OCI-LY7 (cell line): ENCODE measurements at regions not wholly inside any gene's neighbourhood (a gene's known extent, or its start where the extent isn't known, plus 50 kb on each side); places are given as distances from the start of the nearest gene placed in this dataset.

Experiments used
- BruUV-seq: library from RNA; stranded (reverse); fragments of 400-500 nt; replicated peaks from 2 replicates; lab custom pipeline; 2021; lab: Mats Ljungman, UMichigan
- CTCF ChIA-PET: fragments of 300-600 bp; sonication (Branson Sonifier 250); formaldehyde crosslinking; loops from one replicate; lab custom pipeline; 2022; ENCODE audit warnings: antibody characterized with exemption; ENCODE audit not compliant: unreplicated experiment; lab: Charles Lee
- POLR2A ChIA-PET: fragments of 300-600 bp; sonication (Branson Sonifier 250); formaldehyde crosslinking; loops from one replicate; lab custom pipeline; 2022; ENCODE audit warnings: antibody characterized with exemption; lab: Charles Lee
- DNase-seq: peaks from one replicate; pipeline ENCODE4 v3.0.0-alpha.2; 2015; ENCODE audit warnings: low spot score
- H2AFZ ChIP-seq: fragments of 200-600 bp; sonication (generic), shearing (Covaris generic); 2 replicates; pipeline ENCODE4 v1.6.1; 2014; ENCODE audit warnings: mild to moderate bottlenecking, antibody characterized with exemption, low read length, moderate library complexity
- H3K27ac ChIP-seq: fragments of 200-600 bp; sonication (generic); 2 replicates; pipeline ENCODE4 v1.5.1; 2014; ENCODE audit warnings: mixed run types, low read depth, mild to moderate bottlenecking, moderate library complexity, low read length, inconsistent platforms; ENCODE audit not compliant: poor library complexity, severe bottlenecking
- H3K36me3 ChIP-seq: fragments of 200-600 bp; sonication (generic); 2 replicates; pipeline ENCODE4 v1.6.1; 2014; ENCODE audit warnings: mild to moderate bottlenecking, antibody characterized with exemption, low read length, moderate library complexity, mixed read lengths; ENCODE audit not compliant: insufficient read depth
- H3K4me1 ChIP-seq: fragments of 200-600 bp; sonication (generic); 2 replicates; pipeline ENCODE4 v1.5.1; 2014; ENCODE audit warnings: mild to moderate bottlenecking, low read length; ENCODE audit not compliant: insufficient read depth, poor library complexity, severe bottlenecking
- H3K4me2 ChIP-seq: fragments of 200-600 bp; sonication (generic); 2 replicates; pipeline ENCODE4 v1.6.1; 2014; ENCODE audit warnings: mild to moderate bottlenecking, low read length
- H3K4me3 ChIP-seq: fragments of 200-600 bp; sonication (generic); 2 replicates; pipeline ENCODE4 v1.5.1; 2014; ENCODE audit warnings: mild to moderate bottlenecking, low read depth, low read length; ENCODE audit not compliant: poor library complexity, severe bottlenecking
- H3K79me2 ChIP-seq: fragments of 200-600 bp; sonication (generic); 2 replicates; pipeline ENCODE4 v1.6.1; 2016; ENCODE audit warnings: low read depth, mild to moderate bottlenecking, low read length, moderate library complexity, mixed read lengths; ENCODE audit not compliant: insufficient read depth
- H3K9me2 ChIP-seq: fragments of 200-600 bp; sonication (generic); 2 replicates; pipeline ENCODE4 v1.6.1; 2016; ENCODE audit warnings: mild to moderate bottlenecking, low read length, mixed read lengths; ENCODE audit not compliant: insufficient read depth
- H3K9me3 ChIP-seq: fragments of 200-600 bp; sonication (generic); 2 replicates; pipeline ENCODE4 v1.6.1; 2014; ENCODE audit warnings: mild to moderate bottlenecking, mixed run types, low read length, mixed read lengths
- H4K20me1 ChIP-seq: fragments of 200-600 bp; sonication (generic); 2 replicates; pipeline ENCODE4 v1.6.1; 2014; ENCODE audit warnings: mild to moderate bottlenecking, antibody characterized with exemption, low read length, moderate library complexity, mixed read lengths; ENCODE audit not compliant: insufficient read depth
- CTCF ChIP-seq: fragments of 200-600 bp; sonication (generic); conservative IDR thresholded peaks from 2 replicates; pipeline ENCODE4 v1.5.1; 2014; ENCODE audit warnings: mild to moderate bottlenecking, antibody characterized with exemption, low read length, moderate library complexity, mixed read lengths
- EZH2phosphoT487 ChIP-seq: fragments of 200-600 bp; sonication (generic); IDR thresholded peaks from 2 replicates; pipeline ENCODE4 v1.6.1; 2018; ENCODE audit warnings: low read depth, borderline replicate concordance, mild to moderate bottlenecking, mixed run types, antibody characterized with exemption, low read length, moderate library complexity, mixed read lengths
- intact Hi-C: fragments of 100-400 bp; cut with micrococcal nuclease; formaldehyde crosslinking; loops from one replicate; pipeline ENCODE4 v1.10.0; 2022; ENCODE audit not compliant: unreplicated experiment

DNA sequence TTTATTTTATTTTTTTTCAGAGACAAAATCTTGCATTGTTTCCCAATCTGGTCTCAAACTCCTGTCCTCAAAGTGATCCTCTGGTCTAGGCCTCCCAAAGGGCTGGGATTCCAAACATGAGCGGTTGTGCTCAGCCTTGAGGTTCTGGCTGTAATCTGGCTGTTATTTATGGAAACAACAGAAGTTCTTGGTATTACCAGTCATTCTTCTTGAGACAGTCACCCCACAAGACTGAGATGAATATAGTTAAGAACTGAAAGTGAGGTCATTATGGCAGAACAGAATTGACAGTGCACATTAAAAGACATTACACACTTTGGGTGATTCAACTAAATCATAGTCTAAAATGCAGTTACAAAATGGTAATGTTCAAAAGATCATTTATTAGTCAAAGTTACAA is 719.5 kb downstream of the ZWINT start:
- Histone ChIP-seq H3K36me3 (no peaks in the 10 kb centered on the region), H3K4me2 (no peak overlapping the region), H4K20me1 (no peaks in the 10 kb centered on the region), H3K9me2 (no peaks in the 10 kb centered on the region), H3K79me2 (no peaks in the 10 kb centered on the region), H2AFZ (no peak overlapping the region), H3K4me3 (no peak overlapping the region), H3K27ac (no peak overlapping the region), H3K9me3 (no peaks in the 10 kb centered on the region), H3K4me1 (no peaks in the 10 kb centered on the region)
- DNase-seq: no peak
- no peak for TF ChIP-seq EZH2phosphoT487
- TF ChIP-seq CTCF: no peak
- CTCF ChIA-PET: no interaction called here
- intact Hi-C loops: no loop called here
- POLR2A ChIA-PET: no interaction called here
- no TSS peak for BruUV-seq

DNA sequence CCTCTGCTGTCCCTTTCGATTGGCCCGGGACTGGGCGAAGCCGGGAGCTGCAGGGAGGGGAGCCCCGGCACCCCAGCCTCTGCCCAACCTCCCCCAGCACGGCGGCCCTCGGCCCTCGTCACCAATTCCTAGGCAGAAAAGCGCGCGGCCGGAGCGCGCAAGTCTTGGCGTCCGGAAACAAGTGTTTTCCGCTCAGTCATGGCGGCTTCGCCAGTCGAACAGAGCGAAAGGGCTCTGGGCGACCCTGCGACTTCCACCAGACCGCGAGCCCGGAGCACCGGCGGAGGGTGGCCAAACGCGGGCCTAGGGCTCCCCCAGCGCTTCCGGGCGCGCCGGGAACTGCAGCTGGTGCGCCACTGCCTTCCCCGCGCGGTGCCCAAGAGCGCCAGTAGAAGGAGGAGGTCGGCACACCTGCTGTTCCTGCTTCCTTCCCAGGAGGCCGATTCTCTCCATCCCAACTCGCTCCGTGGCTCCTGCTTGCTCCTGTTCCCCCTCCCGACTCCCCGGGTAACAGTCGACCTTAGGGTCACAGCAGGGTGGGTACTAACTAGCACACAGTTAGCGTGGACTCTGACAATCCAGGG is 729.9 kb downstream of the ZWINT start:
- Histone ChIP-seq H3K27ac (no peak overlapping the region), H4K20me1 (no peaks in the 10 kb centered on the region), H3K79me2 (no peaks in the 10 kb centered on the region), H3K4me2 (no peak overlapping the region), H3K4me1 (no peaks in the 10 kb centered on the region), H3K36me3 (no peaks in the 10 kb centered on the region), H2AFZ (no peak overlapping the region), H3K9me3 (no peaks in the 10 kb centered on the region), H3K4me3 (no peak overlapping the region), H3K9me2 (no peaks in the 10 kb centered on the region)
- no TSS peak for BruUV-seq
- intact Hi-C loops: no loop called here
- no peak for TF ChIP-seq CTCF
- ChIA-PET CTCF (no interaction called here), POLR2A (no interaction called here)
- DNase-seq: no peak

DNA sequence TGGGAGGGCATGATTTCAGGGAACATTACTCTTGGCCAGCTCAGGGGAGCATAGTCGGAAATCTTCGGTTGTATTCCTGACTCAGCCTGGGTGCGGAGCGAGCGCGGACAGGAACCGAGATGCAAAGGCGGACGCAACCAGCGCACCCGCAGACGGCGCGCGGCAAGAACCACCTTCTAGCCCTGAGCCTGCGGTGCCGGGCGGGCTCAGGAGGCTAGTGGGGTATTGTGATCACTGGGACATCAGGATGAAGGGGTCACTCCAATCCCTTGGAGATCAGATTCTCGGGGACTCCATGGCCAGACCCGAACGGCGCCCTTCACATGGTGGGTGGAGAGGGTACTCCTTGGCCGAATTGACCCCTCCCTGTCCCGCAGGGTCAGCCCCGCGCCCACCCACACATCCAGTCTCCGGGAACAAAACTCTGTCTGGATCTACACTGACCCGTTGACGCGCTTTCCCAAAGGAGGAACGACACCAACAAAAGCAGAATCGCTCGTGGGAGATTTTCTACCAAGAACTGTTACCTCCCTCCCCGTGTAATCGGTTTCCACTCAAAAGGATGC is 730.5 kb downstream of the ZWINT start:
- no peaks in the 10 kb centered on the region for H3K9me2 ChIP-seq
- no peak overlapping the region for H2AFZ ChIP-seq
- no peak for DNase-seq
- H3K4me3 ChIP-seq: no peak overlapping the region
- no peaks in the 10 kb centered on the region for H3K79me2 ChIP-seq
- no peak for TF ChIP-seq CTCF
- TF ChIP-seq EZH2phosphoT487: no peak
- no peak overlapping the region for H3K27ac ChIP-seq
- CTCF ChIA-PET: no interaction called here
- no TSS peak for BruUV-seq
- POLR2A ChIA-PET: no interaction called here
- intact Hi-C loops: no loop called here
- H3K9me3 ChIP-seq: no peaks in the 10 kb centered on the region
- H3K36me3 ChIP-seq: no peaks in the 10 kb centered on the region
- H3K4me1 ChIP-seq: no peaks in the 10 kb centered on the region
- H3K4me2 ChIP-seq: no peak overlapping the region
- no peaks in the 10 kb centered on the region for H4K20me1 ChIP-seq
